LHCN-M2 (cell line): ENCODE measurements at regions not wholly inside any gene's neighbourhood (a gene's known extent, or its start where the extent isn't known, plus 50 kb on each side); places are given as distances from the start of the nearest gene placed in this dataset.

ENCODE experiments used
- DNase-seq: peaks from one replicate; pipeline ENCODE4 v3.0.0-alpha.2; 2012; ENCODE audit warnings: low read depth

DNA sequence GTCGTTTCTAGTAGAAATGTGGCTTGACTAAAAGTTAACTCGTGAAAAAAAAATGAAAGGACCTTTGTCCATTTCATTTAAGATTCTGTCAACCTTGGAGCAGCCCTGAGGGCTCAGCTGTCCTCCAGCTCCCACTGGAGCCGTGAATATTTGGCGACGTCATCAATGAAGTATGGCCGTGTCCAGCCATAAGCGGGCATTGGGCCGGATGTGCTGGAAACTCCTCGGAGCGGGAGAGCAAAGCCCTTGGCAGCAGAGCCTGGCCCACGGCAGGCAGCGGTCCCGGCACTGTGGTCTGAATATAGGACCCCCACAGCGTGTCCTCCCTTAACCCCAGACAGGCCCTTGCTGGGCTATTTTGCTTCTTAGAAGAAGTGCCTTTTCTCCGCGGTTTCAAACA lies 50.0 kb downstream of the JAKMIP3 start:
- DNase-seq = no peak

DNA sequence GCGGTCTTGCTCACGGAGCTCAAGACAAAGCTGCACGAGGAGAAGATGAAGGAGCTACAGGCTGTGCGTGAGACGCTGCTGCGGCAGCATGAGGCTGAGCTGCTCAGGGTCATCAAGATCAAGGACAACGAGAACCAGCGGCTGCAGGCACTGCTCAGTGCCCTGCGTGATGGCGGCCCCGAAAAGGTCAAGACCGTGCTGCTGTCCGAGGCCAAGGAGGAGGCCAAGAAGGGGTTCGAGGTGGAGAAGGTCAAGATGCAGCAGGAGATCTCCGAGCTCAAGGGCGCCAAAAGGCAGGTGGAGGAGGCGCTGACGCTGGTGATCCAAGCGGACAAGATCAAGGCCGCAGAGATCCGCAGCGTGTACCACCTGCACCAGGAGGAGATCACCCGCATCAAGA lies 51.4 kb downstream of the JAKMIP3 start:
- no peak for DNase-seq

DNA sequence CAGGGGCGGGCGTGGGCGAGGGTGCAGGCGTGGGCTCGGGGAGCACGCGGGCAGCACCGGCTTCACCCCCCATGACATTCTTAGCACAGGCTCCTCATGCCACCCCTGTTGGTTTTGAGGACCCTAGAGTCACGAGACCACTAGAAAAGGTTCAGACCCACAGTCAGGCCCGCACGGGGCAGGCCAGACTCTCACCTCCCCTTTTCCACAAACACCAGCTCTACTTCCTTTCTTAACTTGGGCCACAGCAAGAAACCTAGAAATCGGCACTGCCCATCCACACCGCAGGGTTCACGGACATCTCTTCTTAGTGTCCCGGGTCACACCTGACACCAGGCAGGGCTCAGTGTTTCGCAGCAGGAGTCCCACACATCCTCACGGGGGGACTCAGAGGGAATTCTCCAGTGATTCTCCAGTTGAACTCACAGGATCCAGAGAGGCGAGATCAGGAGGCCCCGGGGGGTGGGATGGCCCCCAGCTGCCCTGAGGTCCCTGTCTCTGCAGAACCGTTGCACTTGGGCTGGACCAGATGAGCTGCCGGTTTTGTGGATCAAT lies 52.0 kb downstream of the JAKMIP3 start:
- DNase-seq = no peak

DNA sequence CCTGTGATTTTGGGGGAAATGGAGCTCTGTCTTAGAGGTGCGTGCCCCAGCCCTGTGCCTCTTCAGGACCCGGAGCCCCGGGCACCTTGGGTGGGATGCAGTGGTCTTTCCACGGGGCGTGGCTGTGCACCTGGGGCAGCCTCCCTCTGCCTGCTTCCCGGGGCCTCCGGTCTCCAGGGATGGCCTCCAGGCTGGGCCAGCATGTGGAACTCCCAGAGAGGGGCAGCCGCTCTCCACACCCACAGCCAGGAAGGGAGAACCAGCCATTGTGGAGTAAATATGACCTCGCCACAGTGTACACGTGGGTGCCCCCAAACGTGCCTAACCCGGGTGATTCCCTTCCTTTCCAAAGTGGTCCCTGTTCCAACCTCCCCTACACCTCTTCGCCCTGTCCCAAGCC lies 52.6 kb downstream of the JAKMIP3 start:
- DNase-seq = no peak

DNA sequence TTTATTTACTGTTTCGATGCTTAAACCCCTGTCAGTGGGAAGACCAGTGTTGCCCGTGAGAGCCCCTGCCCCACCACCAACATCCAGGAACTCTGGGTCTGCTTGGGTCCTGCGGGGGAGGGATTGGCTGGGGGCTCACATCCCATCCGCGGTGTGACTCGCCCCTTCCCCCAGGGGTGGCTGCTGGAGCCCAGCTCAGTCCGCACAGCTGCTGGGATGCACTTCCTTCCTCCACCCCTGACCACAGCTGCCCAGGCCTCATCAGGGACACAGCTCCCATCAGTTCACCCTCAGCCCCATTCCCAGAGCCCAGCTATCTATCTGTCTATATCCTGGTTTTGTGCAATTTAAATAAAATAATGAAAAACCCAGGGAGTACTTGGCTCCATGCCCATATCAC lies 54.5 kb downstream of the JAKMIP3 start:
- DNase-seq = no peak

DNA sequence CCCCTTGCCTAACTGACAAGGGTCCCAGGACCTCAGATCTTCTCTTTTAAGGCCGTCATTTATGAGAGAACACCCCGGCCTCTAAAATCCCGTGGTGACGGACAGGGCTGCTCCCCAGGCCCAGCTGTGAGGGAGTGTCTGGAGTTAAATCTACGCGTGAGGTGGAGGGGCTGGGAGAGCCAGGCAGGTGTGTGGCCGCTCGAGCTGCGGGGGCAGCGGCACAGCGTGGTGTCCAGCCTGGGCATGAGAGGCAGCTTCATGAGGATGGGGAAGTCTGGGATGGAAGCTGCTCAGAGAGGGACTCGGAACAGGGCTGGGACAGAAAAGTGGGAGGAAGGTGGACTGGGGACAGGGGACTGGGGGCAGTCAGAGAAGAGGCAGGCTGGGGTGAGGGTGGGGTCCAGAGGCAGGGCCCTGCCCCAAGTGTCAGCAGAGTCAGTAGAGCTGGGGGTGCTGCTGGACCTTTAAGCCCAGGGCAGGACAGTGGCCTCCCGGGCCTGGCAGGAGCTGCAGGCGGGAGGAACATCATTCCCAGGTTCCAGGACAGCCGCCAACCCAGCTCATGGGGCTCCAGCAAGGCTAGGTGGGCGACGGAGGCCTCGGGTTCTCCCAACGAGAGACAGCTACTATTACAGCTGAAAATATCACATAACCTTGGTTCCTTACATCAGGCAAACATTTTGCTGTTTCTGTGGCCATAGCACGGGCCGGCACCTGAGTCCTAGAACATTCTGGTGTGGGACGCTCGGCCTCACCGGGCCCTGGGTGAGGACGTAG lies 55.2 kb downstream of the JAKMIP3 start:
- no peak for DNase-seq

DNA sequence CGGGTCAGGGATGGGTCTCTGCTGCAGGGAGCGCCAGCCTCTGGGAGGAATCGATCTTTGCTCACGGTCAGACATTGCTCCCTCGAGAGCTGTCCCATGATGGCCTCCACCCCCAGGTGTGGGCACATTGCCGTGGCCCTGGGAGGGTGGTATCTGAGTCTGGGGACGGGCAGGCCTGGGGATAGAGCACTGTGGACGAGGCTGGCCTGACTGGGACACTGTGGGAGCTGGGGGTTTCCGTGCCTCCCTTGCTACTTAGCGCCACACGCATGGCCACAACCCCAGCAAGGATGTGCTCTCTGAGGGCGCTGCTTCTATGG lies 55.7 kb downstream of the JAKMIP3 start:
- DNase-seq = no peak

DNA sequence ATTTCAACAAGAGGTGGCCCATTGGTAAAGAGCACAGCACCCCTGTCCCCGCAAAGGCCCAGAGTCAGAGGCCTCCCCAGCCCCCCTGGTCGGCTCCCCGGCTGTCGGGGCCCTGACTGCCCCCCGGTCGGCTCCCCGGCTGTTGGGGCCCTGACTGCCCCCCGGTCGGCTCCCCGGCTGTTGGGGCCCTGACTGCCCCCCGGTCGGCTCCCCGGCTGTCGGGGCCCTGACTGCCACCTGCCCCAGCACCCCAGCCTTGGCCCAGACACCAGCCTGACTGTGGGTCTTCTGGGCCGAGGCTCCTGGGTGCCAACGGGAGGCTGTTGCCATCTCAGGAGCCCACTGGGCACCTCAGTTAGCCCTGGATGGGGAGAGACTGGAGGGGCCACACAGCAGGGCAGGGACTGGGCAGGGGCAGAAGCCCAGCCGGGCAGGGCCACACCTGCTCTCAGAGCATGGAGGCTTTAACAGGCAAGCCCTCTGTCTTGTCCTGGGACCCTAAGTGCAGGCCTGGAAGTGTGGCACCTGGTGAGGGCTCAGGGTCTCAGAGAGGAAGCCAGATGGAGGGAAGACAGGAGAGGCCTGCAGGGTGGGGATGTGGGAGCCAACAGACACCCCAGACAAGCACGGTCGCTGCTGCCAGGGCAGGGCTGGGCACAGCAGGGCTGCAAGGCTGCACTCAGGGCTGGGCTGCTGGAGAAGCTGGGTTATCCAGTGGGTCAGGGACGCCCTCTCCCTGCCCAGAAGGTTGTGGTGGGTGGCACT lies 56.5 kb downstream of the JAKMIP3 start:
- DNase-seq = no peak

DNA sequence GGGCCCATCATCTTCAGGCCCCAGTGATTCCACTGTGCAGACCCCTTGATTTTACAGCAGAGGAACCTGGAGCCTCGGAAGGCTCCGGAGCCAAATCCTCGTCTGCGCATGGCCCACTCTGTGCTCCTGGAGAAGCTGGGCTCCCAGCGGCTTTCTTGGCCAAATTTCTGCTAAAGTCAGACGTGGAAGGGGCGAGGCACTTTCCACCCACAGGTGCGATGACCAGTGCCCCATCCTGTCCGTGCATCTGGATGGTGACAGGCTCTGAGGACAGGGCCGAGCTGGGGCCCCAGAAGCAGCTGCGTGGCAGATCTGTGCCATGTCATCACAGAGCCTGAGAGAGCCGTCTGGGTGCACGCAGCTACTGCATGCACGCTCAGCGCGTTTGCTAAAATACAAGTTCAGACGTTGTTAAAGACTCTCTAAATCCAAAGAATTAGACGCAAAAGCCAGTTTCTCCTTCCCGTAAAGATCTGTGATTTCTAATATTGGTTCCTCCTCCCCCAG lies 57.2 kb downstream of the JAKMIP3 start:
- DNase-seq = no peak

DNA sequence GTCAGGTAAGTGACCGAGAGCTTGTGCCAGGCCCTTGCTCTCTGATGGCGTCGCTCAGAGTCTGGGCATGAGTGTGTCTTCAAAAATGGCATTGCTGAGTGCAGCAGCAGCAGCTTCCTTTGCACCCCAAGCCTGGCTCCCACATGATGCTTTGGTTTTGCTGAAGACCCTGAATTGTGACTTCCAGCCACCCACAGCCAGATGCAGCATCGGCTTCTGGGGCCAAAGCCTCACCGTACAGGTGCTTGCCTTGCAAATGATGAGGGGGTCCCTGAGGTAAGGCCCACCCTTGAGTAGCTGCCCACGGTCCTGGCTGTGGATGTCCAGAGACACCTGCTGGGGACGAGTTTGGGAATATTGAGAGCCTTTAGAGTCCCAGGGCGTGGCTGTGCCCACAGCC lies 57.9 kb downstream of the JAKMIP3 start:
- DNase-seq = no peak

DNA sequence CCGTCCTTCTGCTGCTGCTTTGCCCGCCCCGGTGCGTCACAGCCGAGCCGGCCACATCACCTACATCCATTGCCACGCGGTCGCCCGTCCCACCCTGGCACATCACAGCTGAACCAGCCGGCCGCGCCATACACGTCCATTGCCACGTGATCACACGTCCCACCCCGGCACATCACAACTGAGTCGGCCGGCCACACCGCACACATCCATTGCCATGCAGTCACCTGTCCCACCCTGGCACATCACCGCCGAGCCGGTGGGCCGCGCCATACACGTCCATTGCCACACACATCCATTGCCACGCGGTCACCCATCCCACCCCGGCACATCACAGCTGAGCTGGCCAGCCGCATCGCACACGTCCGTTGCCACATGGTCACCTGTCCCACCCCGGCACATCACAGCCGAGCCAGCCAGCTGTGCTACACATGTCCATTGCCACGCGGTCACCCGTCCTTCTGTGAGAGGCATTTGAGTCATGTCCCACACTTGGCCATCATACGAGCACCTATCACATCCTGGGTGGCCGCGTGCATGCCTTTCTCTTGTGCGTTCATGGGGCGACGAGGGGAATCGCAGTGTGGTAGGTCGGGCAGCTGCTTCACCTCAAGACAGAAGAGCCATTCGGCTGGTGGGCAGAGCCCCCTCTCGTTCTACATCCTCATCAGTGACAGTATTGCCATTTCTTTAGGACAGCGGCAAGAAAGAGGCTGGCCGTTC lies 58.6 kb downstream of the JAKMIP3 start:
- DNase-seq = no peak

DNA sequence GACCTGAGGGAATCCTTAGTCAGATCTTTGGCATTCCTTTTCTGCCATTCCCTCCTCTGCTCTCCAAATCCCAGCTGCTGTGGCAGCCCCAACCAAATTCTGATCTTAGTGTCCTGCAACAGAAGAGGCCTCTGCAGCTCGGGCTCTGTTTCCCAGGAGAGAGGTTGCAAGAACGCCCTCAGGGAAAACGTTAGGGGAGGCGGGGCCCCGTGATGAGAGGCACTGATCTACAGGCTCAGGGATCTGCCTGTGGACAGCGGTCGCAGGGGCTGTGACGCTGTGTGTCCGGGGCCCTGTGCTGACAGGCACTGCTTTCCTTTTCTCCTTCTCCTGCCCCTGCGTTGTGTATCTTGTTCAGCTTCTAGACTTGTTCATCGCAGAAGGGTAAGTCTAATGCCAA lies 57.3 kb upstream of the DPYSL4 start:
- peak; percentile 8 for DNase-seq

DNA sequence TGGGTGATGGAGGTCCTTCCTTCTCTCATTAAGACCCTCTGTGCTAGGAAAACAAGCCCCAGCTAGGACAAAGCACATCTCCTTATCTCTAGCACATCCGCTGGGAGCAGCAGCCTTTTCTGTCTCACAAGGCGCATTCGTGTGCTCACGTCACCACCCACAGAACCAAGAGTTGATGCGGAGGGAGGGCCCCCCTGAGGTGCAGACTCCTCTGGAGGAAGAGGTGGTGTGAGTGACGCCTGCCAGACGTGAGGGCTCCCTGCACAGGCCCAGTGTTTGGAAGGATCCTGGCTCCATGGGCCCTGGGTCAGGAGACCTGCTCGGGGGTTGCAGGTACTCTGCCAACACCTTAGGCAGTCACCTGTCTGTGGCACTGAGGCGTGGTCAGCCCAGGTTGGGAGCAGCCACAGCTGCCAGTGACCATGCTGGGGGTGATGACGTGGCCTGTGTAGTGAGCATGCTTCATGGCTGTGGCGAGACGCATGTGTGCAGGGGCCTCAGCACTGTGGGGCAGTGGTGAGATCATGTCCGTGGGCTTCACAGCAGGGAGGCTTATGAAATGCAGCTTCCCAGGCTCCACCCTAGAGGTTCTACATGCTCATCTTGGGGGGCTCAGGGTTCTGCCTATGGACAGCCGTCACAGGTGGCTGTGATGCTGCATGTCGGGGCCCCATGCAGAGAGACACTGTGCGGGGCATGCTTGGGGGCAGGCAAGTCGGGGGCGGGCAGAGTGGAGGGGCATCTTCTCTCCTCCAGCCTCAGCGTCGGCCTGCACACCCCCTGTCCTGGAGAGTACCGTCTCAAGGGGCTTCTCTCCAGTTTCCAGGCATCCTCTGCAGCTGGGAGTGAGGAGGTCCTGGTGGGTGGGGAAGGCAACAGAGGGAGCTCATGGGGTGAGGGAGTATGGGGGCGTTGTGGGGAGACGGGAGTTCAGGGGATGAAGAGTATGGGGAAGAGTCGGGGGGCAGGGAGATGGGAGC lies 56.2 kb upstream of the DPYSL4 start:
- no peak for DNase-seq

DNA sequence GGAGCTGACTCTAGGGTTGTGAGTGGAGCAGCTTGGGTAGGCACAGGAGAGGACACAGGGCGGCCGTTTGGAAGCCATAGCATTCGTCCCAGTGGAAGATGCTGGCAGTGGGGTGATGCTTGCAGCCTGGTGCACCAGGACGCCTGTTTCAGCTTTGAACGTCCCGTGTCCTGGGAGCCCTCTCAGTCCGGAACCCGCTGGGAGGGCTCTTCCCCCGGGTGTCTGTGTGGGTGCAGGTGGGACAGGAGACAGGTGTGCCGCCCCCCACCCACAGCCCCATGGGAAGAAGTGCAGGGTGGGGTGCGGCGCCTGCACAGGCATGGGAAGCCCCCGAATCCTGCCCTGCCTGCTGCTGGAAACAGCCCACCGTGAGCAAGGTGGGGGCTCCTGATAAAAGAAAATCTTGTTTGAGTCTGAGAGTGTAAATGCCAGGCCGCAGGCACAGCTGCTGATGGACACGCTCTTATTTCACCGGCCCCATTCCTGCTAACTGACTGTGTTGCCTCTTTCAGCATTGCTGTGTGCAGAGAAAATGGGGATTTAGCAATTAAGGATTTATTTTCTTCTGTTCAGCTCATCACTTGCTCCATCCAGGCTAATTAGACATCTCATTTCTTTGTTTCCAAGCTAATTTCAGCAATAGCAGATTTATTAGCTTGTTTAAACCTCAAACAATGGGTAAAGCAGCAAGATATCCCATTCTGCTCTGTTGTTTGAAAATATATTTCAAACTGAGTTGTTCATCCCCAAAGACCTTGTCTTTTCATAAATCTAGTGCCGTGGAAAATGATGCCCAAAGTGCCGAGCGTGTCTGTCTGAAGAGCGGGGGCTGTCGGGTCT lies 54.9 kb upstream of the DPYSL4 start:
- DNase-seq = no peak

DNA sequence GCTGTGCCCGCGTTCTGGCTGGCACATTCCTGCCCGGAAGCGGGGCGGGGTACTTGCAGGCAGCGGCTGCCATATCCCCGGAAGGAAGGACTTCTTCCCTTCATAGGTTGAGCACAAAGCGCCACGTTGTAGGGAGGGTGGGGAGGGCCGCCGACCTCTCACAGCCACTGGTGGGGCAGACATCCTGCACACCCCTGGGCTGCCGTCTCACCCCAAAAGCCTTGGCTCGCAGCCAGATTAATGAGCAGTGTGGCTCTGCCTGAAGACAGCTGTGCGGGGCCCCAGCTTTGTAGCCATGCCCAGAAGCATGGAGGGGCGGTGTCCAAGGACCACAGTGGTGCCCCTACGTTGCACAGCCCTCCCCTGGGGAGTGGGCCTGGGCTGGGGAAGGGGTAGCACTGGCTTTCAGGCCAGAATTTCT lies 54.3 kb upstream of the DPYSL4 start:
- peak; percentile 14 for DNase-seq

DNA sequence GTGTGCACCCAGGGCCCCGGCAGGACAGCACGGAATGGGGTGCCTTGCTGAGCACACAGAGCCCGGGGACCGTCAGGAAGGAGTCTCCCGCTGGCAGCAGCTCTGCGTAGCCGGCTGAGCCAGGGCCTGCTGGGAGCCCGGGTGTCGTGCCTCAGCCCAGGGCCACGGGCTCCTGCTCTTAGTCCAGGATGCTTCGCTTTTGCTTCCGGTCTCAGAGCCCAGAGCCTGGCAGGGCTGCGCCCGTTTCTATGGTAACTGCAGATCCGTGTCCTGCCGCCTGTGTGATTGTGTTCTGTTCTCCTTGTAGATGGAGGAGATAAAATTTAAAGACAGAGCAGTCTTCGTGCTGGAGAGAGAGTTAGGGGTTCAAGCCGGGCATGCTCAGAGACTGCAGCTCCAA lies 53.7 kb upstream of the DPYSL4 start:
- DNase-seq = no peak

DNA sequence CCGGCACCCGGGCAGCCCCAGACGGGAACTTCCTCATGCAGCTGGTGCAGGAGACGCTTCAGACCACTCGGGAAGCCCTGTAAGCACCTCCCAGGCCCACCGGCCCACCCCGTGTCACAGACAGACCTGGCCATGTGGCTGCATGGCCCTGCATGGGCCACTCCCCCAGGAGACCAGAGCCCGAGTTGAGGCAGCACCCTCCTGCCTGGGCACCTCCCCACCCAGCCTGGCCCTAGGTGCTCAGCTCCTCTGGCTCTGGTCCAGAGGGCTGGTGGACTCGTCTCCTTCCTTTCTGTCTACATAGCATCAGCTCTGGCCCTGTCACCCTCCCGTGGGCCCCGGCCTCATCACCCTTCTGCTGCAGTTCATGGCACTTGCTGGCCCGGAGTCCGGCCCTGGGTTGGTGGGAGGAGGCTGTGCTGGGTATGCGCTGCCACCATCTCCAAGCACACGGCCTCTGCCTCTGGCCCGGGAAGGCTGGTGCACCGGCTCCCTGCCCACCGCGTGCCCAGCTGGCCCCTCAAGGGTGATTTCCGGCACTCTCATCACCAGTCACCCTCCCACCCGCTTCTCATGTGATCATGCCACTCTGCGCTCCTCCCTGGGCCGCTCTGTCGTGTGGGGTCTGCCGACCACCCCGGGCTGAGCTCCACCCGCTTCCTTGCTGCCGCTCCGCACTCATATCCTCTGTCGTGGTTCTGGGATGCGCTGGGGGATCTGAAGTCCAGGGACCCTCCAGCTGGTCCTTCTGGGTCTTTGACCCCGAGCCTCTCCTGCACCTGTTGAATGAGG lies 53.1 kb upstream of the DPYSL4 start:
- no peak for DNase-seq

DNA sequence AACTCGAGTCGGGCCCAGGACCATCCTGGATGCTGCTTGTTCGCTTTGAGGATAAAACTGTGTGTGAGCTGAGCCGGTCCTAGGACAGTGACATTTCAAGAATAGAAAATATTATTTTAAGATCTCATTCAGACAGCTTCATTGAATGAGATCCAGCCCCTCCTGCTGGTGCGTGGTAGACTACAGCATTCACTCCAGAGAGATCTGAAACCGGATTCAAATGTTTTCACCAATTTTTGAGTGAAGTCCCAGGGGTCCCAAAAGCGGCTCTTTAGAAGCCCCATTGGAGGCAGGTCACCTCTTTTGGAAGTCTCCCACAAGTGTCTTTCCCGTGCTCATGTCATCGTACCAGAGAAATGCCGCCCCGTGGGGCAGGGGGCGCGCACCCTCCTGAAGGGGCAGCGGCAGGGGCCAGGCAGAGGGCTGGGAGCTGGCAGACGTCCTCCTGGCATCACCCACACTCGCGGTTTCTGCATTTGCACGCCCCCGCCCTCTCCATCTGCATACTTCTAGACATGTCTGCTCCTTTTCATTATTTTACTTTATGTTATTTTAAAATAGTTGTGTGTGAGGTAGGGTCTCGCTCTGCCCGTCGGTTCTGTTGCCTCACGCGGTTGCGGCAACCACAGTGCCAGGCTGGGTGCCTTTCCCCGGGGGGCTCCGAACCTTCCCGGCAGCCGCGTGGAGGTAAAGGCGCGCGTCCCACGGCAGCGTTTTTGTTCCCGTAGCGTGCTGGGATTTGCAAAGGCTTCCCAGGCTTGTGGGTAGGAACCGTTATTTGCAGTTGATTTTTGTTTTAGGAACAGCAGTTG lies 52.3 kb upstream of the DPYSL4 start:
- DNase-seq = no peak
